Calu3 (cell line): ENCODE measurements at regions not wholly inside any gene's neighbourhood (a gene's known extent, or its start where the extent isn't known, plus 50 kb on each side); places are given as distances from the start of the nearest gene placed in this dataset.

ENCODE experiments used
- BruUV-seq: library from RNA; stranded (reverse); fragments of 400-500 nt; replicated peaks from 2 replicates; lab custom pipeline; 2021; lab: Mats Ljungman, UMichigan
- CTCF ChIA-PET: fragments of 300-600 bp; sonication (Branson Sonifier 250); formaldehyde crosslinking; loops from one replicate; lab custom pipeline; 2022; ENCODE audit warnings: antibody characterized with exemption; lab: Charles Lee
- DNase-seq: peaks from one replicate; pipeline ENCODE4 v3.0.0; 2022
- H3K27ac Mint-ChIP-seq: one replicate; pipeline ENCODE4 v1.8.0; 2022; ENCODE audit warnings: mixed read lengths; ENCODE audit not compliant: unreplicated experiment
- H3K27me3 Mint-ChIP-seq: one replicate; pipeline ENCODE4 v1.8.0; 2022; ENCODE audit warnings: mixed read lengths; ENCODE audit not compliant: unreplicated experiment
- H3K36me3 Mint-ChIP-seq: one replicate; pipeline ENCODE4 v1.8.0; 2022; ENCODE audit warnings: mild to moderate bottlenecking, moderate library complexity, mixed read lengths; ENCODE audit not compliant: insufficient read depth, unreplicated experiment
- H3K4me1 Mint-ChIP-seq: one replicate; pipeline ENCODE4 v1.8.0; 2022; ENCODE audit warnings: mild to moderate bottlenecking, low read depth, mixed read lengths; ENCODE audit not compliant: unreplicated experiment
- H3K4me3 Mint-ChIP-seq: one replicate; pipeline ENCODE4 v1.8.0; 2022; ENCODE audit warnings: mild to moderate bottlenecking, low read depth, moderate library complexity, mixed read lengths; ENCODE audit not compliant: unreplicated experiment
- H3K9me3 Mint-ChIP-seq: one replicate; pipeline ENCODE4 v1.8.0; 2022; ENCODE audit warnings: low read depth, mixed read lengths; ENCODE audit not compliant: unreplicated experiment
- CTCF ChIP-seq: fragments of 200-600 bp; IDR thresholded peaks from one replicate; pipeline ENCODE4 v1.8.0; 2022; ENCODE audit warnings: antibody characterized with exemption; ENCODE audit not compliant: unreplicated experiment
- intact Hi-C: fragments of 100-400 bp; cut with micrococcal nuclease; formaldehyde crosslinking; loops from one replicate; pipeline ENCODE4 v1.10.0; 2022; ENCODE audit not compliant: unreplicated experiment

DNA sequence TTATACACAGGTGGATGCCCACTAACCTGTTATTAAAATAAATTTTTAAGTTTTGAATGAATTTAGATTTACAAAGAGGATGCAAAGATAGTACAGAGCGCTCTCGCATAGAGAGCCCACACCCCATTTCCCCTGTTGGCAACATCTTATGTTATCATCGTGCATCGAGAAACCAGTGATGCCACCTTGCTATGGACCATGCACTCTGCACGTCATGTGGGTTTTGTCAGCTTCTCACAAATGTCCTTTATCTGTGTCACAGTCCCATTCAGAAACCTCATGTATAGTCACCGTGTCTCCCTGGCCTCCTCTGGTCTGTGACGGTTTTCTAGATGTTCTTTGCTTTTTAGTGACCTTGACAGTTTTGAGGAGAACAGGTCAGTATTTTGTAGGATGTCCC lies 60.0 kb downstream of the ING1 start:
- Mint-ChIP-seq H3K4me3 (no peak overlapping the region), H3K27me3 (peaks cover 7% of the 10 kb centered on the region), H3K4me1 (no peaks in the 10 kb centered on the region), H3K9me3 (no peaks in the 10 kb centered on the region), H3K27ac (no peak overlapping the region), H3K36me3 (no peaks in the 10 kb centered on the region)
- no peak for TF ChIP-seq CTCF
- DNase-seq: no peak
- BruUV-seq: no TSS peak
- intact Hi-C loops: no loop called here
- CTCF ChIA-PET: no interaction called here

- Mint-ChIP-seq H3K36me3 (no peaks in the 10 kb centered on the region), H3K4me3 (no peak overlapping the region), H3K27me3 (peaks cover 7% of the 10 kb centered on the region), H3K4me1 (no peaks in the 10 kb centered on the region), H3K9me3 (no peaks in the 10 kb centered on the region), H3K27ac (no peak overlapping the region)
- CTCF ChIA-PET: no interaction called here
- BruUV-seq: no TSS peak
- intact Hi-C loops: no loop called here
- no peak for TF ChIP-seq CTCF
- no peak for DNase-seq
Measured at GRCh38 chr13:110774051-110774450, 60.6 kb downstream of the ING1 start.

DNA sequence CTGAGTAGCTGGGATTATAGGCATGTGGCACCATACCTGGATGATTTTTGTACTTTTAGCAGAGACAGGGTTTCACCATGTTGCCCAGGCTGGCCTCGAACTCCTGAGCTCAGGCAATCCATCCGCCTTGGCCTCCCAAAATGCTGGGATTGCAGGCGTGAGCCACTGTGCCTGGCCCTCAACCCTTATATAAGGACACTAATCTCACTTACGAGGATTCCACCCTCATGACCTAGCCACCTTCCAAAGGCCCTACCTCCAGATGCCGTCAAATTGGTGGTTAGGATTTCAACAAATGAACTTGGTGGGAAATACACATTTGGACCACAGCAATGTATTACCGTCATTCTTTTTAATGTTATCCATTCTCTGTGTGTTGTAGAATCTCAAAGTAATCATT lies 61.0 kb downstream of the ING1 start:
- no TSS peak for BruUV-seq
- H3K36me3 Mint-ChIP-seq: no peaks in the 10 kb centered on the region
- no peak overlapping the region for H3K27ac Mint-ChIP-seq
- H3K4me1 Mint-ChIP-seq: no peaks in the 10 kb centered on the region
- TF ChIP-seq CTCF: no peak
- CTCF ChIA-PET: no interaction called here
- no peak for DNase-seq
- H3K27me3 Mint-ChIP-seq: peaks cover 7% of the 10 kb centered on the region
- no peaks in the 10 kb centered on the region for H3K9me3 Mint-ChIP-seq
- H3K4me3 Mint-ChIP-seq: no peak overlapping the region
- intact Hi-C loops: no loop called here

- CTCF ChIA-PET: no interaction called here
- no peaks in the 10 kb centered on the region for H3K9me3 Mint-ChIP-seq
Measured at GRCh38 chr13:110775576-110775975, 62.1 kb downstream of the ING1 start.

More at GRCh38 chr13:110775576-110775975, 62.1 kb downstream of the ING1 start:
- DNase-seq: no peak
- Mint-ChIP-seq H3K27me3 (peaks cover 7% of the 10 kb centered on the region), H3K36me3 (no peaks in the 10 kb centered on the region), H3K4me3 (no peak overlapping the region), H3K27ac (no peak overlapping the region), H3K4me1 (no peaks in the 10 kb centered on the region)
- no peak for TF ChIP-seq CTCF
- intact Hi-C loops: no loop called here
- BruUV-seq: no TSS peak
